HK-2 (cell line): ENCODE measurements at regions not wholly inside any gene's neighbourhood (a gene's known extent, or its start where the extent isn't known, plus 50 kb on each side); places are given as distances from the start of the nearest gene placed in this dataset.
"Not testable (repeated sequence)": the region's sequence is repeated elsewhere in the genome, so short reads cannot be mapped to it uniquely, and the experiment has no call there.

Source experiments
- DNase-seq: peaks from one replicate; pipeline ENCODE4 v3.0.0-alpha.2; 2018; ENCODE audit not compliant: unreplicated experiment

DNA sequence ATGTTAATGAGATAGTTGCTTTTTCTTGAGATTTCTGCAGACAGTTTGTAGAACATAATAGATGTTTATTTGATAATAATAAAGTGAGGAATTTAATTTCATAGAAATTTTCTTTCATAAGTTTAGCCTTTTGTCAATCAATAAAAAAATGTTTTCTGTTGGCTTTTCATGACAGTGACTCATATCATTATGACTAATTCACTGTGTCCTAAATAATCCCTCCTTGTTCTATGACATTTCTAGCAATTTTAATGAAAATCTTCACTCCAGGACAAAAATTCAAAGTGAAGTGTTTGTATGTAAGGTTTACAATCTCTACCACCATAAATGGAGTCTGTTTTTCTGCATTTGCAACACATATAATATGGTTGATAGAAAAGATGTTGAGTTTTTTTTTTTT, 109.9 kb downstream of the UTRN start:
- no peak for DNase-seq

DNA sequence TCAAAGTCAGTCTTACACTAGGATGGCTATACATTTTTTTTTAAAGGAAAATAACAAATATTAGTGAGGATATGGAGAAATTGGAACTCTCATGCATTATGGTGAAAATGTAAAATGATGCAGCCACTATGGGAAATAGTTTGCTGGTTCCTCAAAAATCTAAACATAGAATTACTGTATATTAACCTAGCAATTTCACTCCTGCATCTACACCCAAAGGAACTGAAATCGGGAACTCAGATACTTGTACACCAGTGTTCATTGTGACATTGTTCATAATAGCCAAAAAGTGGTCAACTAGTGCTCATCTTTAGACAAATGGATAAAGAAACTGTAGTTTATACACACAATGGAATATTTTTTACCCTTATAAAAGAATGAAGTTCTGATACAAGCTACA, 110.7 kb downstream of the UTRN start:
- no peak for DNase-seq

DNA sequence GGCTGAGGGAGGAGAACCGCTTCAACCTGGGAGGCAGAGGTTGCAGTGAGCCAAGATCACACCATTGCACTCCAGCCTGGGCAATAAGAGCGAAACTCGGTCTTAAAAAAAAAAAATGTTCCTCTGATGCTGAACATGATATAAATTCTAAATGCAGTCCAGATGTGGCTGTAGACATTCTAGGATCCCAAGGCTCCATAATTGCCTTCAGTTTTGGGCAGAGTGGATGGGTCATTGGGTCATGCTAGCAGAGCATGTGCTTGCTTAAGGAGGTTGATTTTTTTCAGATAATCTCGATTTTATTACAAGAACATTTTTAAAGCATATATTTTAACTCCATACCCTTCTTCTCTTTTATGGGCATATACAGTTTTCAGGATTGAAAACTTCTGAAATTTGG, 112.0 kb downstream of the UTRN start:
- DNase-seq: no peak

DNA sequence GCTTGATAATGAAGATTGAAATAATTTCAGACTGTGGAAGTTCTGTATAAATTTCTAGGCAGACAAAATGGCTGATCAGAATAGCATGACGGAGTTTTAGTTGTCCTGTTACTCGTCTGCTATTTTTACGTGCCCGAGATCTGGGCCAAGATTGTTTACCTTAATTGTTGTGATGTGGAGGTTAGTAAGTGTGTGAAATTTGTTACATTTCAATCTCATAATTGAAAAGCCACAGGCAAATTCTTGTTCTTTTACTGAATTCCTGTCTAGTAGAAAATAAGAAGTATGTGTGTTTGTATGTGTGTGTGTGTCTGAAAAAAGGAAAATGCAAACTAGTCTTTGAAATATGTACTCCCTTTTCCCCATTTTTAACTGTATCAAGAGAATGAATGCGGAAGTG, 115.2 kb downstream of the UTRN start:
- DNase-seq: no peak

DNA sequence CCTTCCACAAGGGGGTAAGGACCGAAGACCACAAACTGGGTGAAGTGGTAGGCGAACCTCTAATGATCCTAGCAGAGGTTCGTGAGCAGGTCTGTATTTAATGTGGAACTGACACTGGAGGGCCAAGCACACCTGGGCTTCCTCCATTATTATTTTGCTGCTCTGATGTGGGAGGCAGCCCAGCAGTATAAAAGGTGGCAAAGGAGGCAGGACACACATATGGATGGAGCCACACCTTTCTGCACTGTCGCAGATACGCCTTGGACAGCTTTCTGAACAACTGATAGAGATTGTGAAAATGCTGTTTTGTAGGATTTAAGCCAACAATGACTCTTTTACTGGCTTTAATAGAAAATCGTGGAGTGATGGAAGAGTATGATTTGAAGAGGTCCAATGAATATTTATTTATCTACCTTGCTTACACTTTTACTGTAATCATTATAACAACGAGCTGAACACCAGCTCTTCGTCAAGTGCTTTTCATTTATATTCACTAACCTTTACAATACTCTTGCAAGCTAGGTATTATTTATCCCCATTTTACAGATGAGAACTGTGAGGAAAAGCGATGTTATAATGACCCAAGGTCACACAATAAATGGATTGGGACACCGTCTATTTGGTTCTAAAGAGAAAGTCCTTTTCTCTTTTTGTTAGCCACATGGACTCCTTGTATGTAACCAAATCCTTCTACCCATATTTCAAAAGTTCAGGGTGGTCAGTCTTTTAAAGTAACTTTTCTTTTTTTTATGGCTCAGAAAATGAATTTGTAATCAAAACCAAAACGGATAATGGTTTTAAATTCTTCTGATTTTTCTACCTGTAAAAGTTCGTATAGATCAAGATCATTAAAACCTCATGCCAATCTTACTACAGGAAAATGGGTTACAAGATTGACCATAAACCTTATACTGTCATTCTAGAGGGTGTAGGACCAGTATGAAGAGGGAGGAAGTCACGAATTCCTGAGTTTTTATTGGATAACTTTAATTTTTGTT, 116.9 kb downstream of the UTRN start:
- no peak for DNase-seq

DNA sequence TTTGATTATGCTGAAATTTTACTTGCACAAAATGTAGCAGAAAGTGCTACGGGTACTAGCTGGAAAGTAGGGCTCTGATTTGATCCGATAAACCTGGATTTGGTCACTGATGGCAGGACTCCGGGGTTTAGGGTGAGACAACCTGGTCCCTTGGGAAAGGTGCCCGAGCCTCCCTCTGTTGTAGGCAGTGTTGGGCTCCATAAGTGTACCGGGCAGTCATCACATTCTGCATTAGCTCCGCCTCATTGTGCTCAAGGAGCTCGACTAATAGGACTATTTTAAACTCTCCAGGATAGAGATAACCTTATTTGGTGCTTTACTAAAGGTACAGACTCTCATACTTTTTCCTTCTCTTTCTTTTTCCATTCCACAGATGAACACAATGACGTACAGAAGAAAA, 117.6 kb downstream of the UTRN start:
- DNase-seq: no peak

DNA sequence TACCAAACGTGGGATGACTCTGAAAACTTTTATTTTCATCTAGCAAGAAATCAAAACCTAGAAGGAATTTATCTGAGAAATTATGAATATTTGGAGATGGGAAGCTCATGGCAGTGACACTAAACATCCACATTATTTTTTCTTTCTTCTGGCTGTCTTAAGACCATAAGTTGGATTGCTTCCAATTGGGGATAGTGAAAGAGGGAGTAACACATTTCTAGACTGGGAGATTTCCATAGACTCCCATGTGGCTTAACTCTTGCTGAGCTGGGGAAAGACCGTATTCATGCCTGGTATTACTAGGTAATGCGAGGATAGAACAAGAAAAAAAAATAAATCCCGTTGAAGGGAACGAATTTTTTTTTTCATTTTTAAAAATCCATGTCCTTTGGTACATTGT, 120.0 kb downstream of the UTRN start:
- DNase-seq: no peak

DNA sequence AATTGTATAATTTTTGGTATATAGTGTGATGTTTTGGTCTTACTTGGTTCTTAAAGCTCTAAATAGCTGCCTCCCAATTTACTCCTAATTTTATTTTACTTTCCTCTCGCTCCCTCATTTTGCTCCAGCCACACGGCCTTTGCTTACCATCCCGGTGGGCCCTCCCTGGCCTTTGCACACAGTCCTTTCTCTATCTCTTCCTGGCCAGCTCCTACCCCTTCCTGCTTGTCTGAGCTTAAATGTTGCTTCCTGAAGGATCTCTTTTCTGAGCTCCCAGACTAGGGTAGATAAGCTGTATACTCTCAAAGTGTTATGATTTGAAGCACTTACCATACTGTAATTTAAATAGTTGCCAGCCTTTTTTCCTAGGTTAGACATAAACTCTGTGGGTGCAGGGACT, 121.7 kb downstream of the UTRN start:
- no peak for DNase-seq

DNA sequence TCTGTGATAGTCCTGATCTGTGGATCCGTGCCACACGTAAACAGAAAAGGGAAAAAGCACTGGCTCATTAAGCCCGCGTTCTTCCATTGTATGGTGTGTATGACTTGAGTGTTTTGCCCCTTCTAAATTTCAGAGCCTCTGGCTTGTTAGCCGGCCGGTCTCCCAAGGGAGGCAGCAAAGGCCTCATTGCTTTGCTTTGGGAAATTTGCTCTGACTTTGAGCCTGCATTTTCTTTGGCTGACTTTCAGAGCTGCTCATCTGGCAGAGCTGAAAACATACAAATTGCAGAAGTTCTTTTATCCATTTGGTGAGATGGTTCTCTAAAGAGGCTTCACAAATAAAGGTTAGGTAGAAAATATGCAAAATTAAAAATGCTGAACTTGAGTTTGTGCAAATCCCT, 123.0 kb downstream of the UTRN start:
- no peak for DNase-seq

DNA sequence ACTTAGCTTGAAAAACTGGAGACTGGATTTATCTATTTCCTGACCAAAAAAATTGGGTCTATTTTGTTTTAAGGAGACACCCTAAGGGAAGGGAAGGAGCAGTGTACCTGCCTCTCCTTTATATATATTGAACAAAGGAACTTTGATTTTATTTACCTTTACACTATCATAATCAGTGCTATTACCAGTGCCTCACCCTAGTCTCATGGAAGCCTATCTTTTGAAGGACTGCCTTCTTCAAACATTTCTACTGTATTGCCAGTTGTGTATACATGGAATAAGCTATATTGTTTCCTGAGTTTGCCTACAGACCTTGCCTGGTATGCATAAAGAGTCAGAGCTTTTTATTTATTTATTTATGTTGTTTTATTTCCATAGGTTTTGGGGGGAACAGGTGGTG, 124.9 kb downstream of the UTRN start:
- DNase-seq: no peak

DNA sequence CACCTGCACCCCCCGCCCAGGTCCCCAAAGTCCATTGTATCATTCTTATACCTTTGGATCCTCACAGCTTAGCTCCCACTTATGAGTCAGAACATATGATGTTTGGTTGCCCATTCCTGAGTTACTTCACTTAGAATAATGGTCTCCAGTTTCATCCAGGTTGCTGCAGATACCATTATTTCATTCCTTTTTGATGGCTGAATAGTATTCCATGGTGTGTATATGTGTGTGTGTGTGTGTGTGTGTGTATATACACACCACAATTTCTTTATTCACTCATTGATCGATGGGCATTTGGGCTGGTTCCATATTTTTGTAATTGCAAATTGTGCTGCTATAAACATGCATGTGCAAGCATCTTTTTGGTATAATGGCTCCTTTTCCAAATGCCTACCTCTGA, 125.4 kb downstream of the UTRN start:
- DNase-seq: not testable (repeated sequence)

DNA sequence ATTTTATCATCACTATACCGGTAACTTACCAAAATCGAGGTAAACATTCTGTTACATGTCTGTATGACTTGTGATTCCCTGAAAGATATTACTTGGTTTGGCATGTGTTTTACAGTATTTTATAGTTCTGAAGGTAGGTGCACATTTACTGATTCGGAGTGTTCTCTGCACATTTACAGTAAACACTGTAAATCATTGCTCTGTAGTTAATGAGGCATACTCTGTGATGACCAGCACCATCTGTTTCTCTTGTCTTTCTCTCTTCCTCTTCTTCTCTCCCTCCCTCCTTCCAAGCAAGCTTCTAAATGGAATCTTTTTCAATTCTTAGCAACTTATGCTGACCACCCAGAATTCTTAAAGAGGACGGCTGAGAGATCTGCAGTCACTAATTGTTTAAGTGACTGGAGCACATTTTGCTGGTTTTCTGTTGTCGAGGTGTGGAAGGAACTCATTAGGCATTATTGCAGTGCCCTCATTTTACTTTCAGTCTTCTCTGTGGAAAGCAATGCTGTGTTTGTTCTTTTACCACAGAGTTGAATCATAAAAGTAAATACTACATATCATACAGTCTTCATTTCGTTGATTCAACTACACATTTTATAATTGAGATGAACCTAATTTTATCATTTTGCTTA, 126.5 kb downstream of the UTRN start:
- DNase-seq: no peak

DNA sequence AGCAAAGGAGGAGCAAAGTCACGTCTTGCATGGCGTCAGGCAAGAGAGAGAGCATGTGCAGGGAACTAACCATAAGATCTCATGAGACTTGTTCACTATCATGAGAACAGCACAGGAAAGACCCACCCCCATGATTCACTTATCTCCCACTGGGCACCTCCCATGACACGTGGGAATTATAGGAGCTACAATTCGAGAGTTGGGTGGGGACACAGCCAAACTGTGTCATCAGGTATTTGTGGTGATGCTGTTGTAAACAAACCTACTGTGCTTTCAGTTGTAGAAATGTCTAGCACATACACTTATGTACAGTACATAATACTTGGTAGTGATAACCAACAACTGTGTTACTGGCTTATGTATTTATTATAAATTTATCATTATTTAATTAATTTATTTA, 128.3 kb downstream of the UTRN start:
- DNase-seq: no peak

DNA sequence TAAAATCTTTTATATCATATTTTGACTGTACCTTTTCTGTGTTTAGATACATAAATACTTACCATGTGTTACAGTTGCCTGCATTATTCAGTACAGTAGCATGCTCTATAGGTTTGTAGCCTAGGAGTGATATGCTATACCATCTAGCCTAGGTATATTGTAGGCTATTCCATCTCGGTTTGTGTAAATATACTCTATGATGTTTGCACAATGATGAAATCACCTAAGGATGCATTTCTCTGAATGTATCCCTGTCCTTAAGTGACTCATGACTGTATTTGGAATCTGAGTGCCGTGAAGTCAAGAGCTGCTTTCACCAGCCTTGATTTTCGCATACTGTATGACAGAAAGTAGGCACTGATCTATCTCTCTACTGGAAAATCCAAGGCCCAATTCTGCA, 129.9 kb downstream of the UTRN start:
- DNase-seq: no peak

DNA sequence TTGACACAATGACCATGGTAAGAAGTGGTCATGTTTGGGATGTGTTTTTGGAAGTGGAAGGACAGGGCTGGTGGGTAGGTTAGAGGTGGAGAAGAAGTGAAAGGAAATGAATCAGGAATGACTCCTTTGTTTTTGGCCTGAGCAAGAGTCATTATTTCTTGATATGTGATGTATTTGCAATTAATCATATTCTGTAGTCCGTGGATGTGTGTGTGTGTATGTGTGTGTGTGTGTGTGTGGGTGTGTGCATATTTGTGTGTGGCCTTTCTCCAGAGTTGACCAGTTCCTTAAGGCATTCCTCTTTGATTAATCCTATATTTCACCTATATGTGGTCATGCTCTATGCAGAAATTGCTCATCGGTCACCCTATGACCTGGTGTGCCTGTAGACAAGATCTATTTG, 130.7 kb downstream of the UTRN start:
- peak; percentile 49 for DNase-seq

DNA sequence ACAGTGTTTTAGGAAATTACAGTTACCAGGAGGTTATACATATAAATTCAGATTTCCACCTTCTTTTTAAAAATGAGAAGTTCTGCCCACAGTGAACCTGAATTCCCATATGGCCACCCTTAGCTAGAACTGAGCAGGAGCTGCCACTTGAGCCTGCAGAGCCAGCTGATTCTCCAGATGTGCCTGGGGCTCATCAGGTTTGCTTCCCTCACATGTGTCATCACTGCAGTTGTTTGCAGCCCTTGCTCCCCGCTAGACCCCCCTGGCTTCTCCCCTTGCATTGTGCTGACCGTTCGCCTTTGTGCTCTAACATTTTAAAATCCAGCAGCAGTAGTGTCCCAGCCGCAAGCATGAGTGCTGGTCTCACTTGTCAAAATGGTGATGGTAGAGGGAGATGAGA, 131.1 kb downstream of the UTRN start:
- no peak for DNase-seq

DNA sequence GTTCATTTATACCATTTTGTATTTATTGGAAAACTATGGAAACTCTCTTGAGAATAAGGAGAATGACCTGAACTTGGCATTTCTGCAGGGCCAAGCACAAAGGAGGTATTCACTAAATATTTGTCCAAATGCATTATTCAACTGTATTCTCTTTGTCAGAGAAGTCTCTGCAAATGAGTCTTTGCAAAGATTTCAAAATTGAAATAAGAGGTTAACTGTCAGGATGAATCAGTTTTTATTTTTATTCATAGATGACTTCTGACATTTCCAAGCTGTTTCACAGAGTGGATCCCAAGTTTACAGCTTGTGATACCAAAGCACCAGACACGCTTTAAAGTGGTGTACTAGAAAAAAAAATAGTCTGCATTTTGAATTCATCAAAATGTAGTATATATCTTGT, 131.6 kb downstream of the UTRN start:
- DNase-seq: no peak

DNA sequence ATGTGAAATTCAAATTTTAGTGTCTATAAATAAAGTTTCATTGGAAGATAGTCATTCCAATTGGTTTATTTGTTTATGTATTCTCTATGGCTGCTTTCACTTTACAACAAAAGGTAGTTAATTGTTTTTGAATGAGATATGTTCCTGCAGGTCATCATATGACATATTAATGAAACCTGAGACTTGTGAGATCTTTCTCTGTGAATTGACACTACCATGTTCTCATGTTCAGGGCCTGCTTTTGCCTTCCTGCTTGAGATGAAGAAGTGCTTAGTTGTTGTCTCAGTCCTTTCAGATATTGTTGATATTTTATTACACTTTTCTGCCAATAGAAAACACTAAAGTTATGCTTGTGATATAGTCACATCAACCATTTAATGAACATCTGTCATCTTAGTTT, 132.5 kb downstream of the UTRN start:
- DNase-seq: no peak

DNA sequence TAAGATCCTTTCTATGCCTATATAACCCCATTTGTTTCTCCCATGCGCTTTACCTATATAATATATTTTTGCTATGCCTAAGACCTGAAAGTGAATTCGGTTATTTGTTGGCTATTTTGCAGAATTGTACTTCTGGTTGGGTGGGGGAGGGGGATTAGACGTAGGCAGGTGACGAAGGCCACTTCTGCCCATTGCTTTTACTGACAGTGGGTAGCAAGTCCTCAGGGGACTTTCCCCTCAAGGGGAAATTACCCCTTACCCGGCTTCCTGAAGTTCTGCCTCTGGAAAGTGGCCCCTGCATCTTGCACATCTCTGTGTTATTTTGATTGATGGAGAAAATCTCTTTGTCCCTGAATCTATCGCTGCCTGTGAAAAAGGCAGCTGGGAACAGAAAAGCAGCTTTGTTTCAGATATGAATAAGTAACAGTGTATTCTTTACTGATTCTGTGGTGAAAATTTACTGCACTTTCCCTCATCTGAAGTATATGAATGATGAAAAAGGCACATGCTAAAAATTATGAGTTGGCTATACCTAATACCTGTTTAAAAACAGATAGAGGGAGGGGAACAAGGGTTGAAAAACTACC, 133.9 kb downstream of the UTRN start:
- DNase-seq: no peak

DNA sequence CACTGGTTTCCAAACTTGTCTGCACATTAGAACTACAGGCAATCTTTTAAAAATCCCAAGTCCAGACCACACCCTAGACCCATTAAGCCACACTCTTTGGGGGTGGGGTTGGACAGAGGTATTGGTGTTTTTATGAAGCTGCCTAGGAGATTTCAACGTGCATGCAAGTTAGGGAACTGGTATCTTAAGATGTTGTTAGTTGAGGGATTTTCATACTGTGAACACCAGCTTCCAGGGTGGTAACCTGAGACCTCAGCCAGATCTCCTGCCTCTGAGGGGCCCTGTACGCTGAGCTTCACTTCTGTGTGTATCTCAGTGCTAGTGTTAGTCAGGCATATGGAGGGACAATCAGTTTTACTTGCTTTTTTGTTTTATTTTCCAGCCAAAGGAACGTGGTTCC, 138.0 kb downstream of the UTRN start:
- DNase-seq: no peak

DNA sequence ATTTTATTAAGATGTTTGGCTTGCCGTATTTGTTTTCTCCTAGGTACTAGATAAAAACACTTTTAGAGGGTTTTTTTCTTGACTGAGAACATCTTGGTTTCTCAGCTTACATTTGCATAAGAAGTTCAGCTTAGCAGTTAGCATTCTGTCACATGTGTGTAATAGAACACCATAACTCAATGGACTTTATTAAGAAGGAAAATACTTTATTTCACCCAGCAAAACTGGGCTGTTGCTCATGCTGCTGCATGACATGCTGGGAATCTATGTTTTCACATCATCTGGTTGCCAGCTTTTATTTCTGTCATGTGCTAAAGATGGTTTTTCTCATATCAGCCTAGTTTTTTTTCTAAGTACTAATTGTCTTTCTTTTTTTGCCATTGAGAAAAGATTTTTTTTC, 144.6 kb downstream of the UTRN start:
- no peak for DNase-seq

DNA sequence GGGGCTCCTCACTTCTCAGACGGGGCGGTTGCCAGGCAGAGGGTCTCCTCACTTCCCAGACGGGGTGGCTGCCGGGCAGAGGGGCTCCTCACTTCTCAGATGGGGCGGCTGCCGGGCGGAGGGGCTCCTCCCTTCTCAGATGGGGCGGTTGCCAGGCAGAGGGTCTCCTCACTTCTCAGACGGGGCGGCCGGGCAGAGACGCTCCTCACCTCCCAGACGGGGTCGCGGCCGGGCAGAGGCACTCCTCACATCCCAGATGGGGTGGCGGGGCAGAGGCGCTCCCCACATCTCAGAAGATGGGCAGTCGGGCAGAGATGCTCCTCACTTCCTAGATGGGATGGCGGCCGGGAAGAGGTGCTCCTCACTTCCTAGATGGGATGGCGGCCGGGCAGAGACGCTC, 148.3 kb downstream of the UTRN start:
- DNase-seq: not testable (repeated sequence)
